ENCODE measurements at regions not wholly inside any gene's neighbourhood (a gene's known extent, or its start where the extent isn't known, plus 50 kb on each side); places are given as distances from the start of the nearest gene placed in this dataset.

GRCh38 chr2:102986826-102987490, 225.1 kb downstream of the TMEM182 start:
- H3K4me2 ChIP-seq (ENCODE audit: low read length), result no peak overlapping the region
- no peak overlapping the region for H3K27ac ChIP-seq (ENCODE audit: low read length)
- H2AFZ ChIP-seq (ENCODE audit: low read depth, low read length), result no peak overlapping the region
- no peaks in the 10 kb centered on the region for H4K20me1 ChIP-seq (ENCODE audit: insufficient read depth)
- TF ChIP-seq EZH2 (IDR thresholded peaks at IDR 0.05; ENCODE audit: borderline replicate concordance, insufficient read depth, low read length, poor library complexity, severe bottlenecking) (no peak), POLR2AphosphoS5 (IDR thresholded peaks at IDR 0.05) (no peak), RAD21 (conservative IDR thresholded peaks at IDR 0.05) (no peak), REST (IDR thresholded peaks at IDR 0.05; ENCODE audit: borderline replicate concordance) (no peak)
- no peaks in the 10 kb centered on the region for H3F3A ChIP-seq (ENCODE audit: insufficient read depth, low read length, poor library complexity, severe bottlenecking)
- no peaks in the 10 kb centered on the region for H3K27me3 ChIP-seq (ENCODE audit: insufficient read depth, low read depth, low read length)
- no peaks in the 10 kb centered on the region for H3K9me3 ChIP-seq (ENCODE audit: low read length)
- H3K4me3 ChIP-seq (ENCODE audit: low read length), result no peak overlapping the region
- no peaks in the 10 kb centered on the region for H3K36me3 ChIP-seq (ENCODE audit: insufficient read depth, low read length)
- no peaks in the 10 kb centered on the region for H3K9me2 ChIP-seq (ENCODE audit: insufficient read depth, low read length)
- H3K79me2 ChIP-seq (replicated peaks; ENCODE audit: insufficient read depth, low read length), result no peaks in the 10 kb centered on the region
- no peak overlapping the region for H3K9ac ChIP-seq (ENCODE audit: low read length)

- no peak overlapping the region for H3K27ac ChIP-seq (ENCODE audit: low read length)
- H3K36me3 ChIP-seq (ENCODE audit: insufficient read depth, low read length), result no peaks in the 10 kb centered on the region
- TF ChIP-seq EP300 (conservative IDR thresholded peaks at IDR 0.05; ENCODE audit: poor library complexity, severe bottlenecking) (no peak), TAF1 (IDR thresholded peaks at IDR 0.05; ENCODE audit: low read depth) (no peak), REST (IDR thresholded peaks at IDR 0.05; ENCODE audit: borderline replicate concordance) (no peak), SMC3 (conservative IDR thresholded peaks at IDR 0.05; ENCODE audit: poor library complexity) (no peak), EZH2 (IDR thresholded peaks at IDR 0.05; ENCODE audit: borderline replicate concordance, insufficient read depth, low read length, poor library complexity, severe bottlenecking) (no peak), MXI1 (conservative IDR thresholded peaks at IDR 0.05; ENCODE audit: poor library complexity, severe bottlenecking) (no peak), CTCF (IDR thresholded peaks at IDR 0.05; ENCODE audit: poor library complexity, severe bottlenecking) (no peak)
- no peaks in the 10 kb centered on the region for H3K27me3 ChIP-seq (ENCODE audit: insufficient read depth, low read depth, low read length)
- H3K9me3 ChIP-seq (ENCODE audit: low read length), result no peaks in the 10 kb centered on the region
- H4K20me1 ChIP-seq (ENCODE audit: insufficient read depth), result no peaks in the 10 kb centered on the region
- no peak overlapping the region for H3K9ac ChIP-seq (ENCODE audit: low read length)
- no peaks in the 10 kb centered on the region for H3K9me2 ChIP-seq (ENCODE audit: insufficient read depth, low read length)
- H3K79me2 ChIP-seq (replicated peaks; ENCODE audit: insufficient read depth, low read length), result no peaks in the 10 kb centered on the region
- H3K4me3 ChIP-seq (ENCODE audit: low read length), result no peak overlapping the region
- no peak overlapping the region for H3K4me2 ChIP-seq (ENCODE audit: low read length)
- H2AFZ ChIP-seq (ENCODE audit: low read depth, low read length), result no peak overlapping the region
- H3F3A ChIP-seq (ENCODE audit: insufficient read depth, low read length, poor library complexity, severe bottlenecking), result no peaks in the 10 kb centered on the region
Measured at GRCh38 chr2:102992607-102993006, 230.8 kb downstream of the TMEM182 start.

All from neural cell (in vitro differentiated cells).